ENCODE measurements at regions not wholly inside any gene's neighbourhood (a gene's known extent, or its start where the extent isn't known, plus 50 kb on each side); places are given as distances from the start of the nearest gene placed in this dataset.

- DNase-seq (ENCODE audit: low read depth, low spot score) (no peak), FAIRE-seq (no peak)
- intact Hi-C loops (cut with micrococcal nuclease), result no loop called here
- no peaks in the 10 kb centered on the region for H3K9me1 ChIP-seq (replicated peaks; ENCODE audit: control insufficient read depth, extremely low read depth, insufficient read depth, low read length)
- BruUV-seq (replicated peaks), result no TSS peak
- no peak overlapping the region for H3K4me3 ChIP-seq (replicated peaks in 1 of 3; ENCODE audit: insufficient read depth in 1 of 3, low read depth in 1 of 3, low read length in 3 of 3)
- ChIA-PET CTCF (no interaction called here), POLR2A (no interaction called here)
- H3K36me3 ChIP-seq (ENCODE audit: control insufficient read depth in 2 of 2, extremely low read depth in 1 of 2, insufficient read depth in 2 of 2, low read length in 2 of 2), result no peaks in the 10 kb centered on the region
- no peaks in the 10 kb centered on the region for H4K20me1 ChIP-seq (replicated peaks; ENCODE audit: control insufficient read depth, extremely low read depth, insufficient read depth, low read length)
- H3K27me3 ChIP-seq (ENCODE audit: control insufficient read depth in 2 of 2, insufficient read depth in 2 of 2, low read length in 2 of 2), result peaks cover 0 to 1% of the 10 kb centered on the region in 2 experiments
- no peak overlapping the region for H2AFZ ChIP-seq (ENCODE audit: low read depth, low read length)
- peaks cover 9% of the 10 kb centered on the region for H3K4me1 ChIP-seq (ENCODE audit: control insufficient read depth, extremely low read depth, insufficient read depth, low read length)
- H3K9me3 ChIP-seq (replicated peaks; ENCODE audit: control insufficient read depth, insufficient read depth, low read length), result no peaks in the 10 kb centered on the region
- no peak overlapping the region for H3K9ac ChIP-seq (replicated peaks; ENCODE audit: extremely low read depth, insufficient read depth, low read length)
- no peak overlapping the region for H3K27ac ChIP-seq (ENCODE audit: insufficient read depth, low read depth, low read length)
- dilution Hi-C loops (cut with MboI; ENCODE audit: extremely low pct_ligation_motif_present, low sequenced_read_pairs), result no loop called here
- TF ChIP-seq MYC (IDR thresholded peaks at IDR 0.05; ENCODE audit: low read depth, low read length), result no peak
- no peak for TF ChIP-seq FOS (IDR thresholded peaks at IDR 0.05; ENCODE audit: borderline replicate concordance, insufficient read depth, low read length)
- no peak for TF ChIP-seq MAX (IDR thresholded peaks at IDR 0.05; ENCODE audit: insufficient read depth, insufficient read length)
- no peak overlapping the region for H3K4me2 ChIP-seq (ENCODE audit: insufficient read depth, low read length)
- no peaks in the 10 kb centered on the region for H3K79me2 ChIP-seq (ENCODE audit: control insufficient read depth, insufficient read depth, low read length)
Observed at GRCh38 chr14:58744801-58745394, 107.1 kb downstream of the DACT1 start.

- no peak overlapping the region for H3K4me3 ChIP-seq (replicated peaks in 1 of 3; ENCODE audit: insufficient read depth in 1 of 3, low read depth in 1 of 3, low read length in 3 of 3)
- no peaks in the 10 kb centered on the region for H3K79me2 ChIP-seq (ENCODE audit: control insufficient read depth, insufficient read depth, low read length)
- peaks cover 9% of the 10 kb centered on the region for H3K4me1 ChIP-seq (ENCODE audit: control insufficient read depth, extremely low read depth, insufficient read depth, low read length)
- no peak overlapping the region for H3K9ac ChIP-seq (replicated peaks; ENCODE audit: extremely low read depth, insufficient read depth, low read length)
- H3K36me3 ChIP-seq (ENCODE audit: control insufficient read depth in 2 of 2, extremely low read depth in 1 of 2, insufficient read depth in 2 of 2, low read length in 2 of 2), result no peaks in the 10 kb centered on the region
- intact Hi-C loops (cut with micrococcal nuclease), result no loop called here
- no peak overlapping the region for H2AFZ ChIP-seq (ENCODE audit: low read depth, low read length)
- H3K9me3 ChIP-seq (replicated peaks; ENCODE audit: control insufficient read depth, insufficient read depth, low read length), result no peaks in the 10 kb centered on the region
- H3K9me1 ChIP-seq (replicated peaks; ENCODE audit: control insufficient read depth, extremely low read depth, insufficient read depth, low read length), result no peaks in the 10 kb centered on the region
- FAIRE-seq (no peak), DNase-seq (ENCODE audit: low read depth, low spot score) (no peak)
- CTCF ChIA-PET, result interaction anchor here (0.8 to 1.3 kb wide), 3 partner anchors 13 to 245 kb away, joined by 3 to 7 read pairs (median 3); no protein-coding TSS in a partner anchor
- TF ChIP-seq FOS (IDR thresholded peaks at IDR 0.05; ENCODE audit: borderline replicate concordance, insufficient read depth, low read length) (no peak), CTCF (IDR thresholded peaks at IDR 0.05; ENCODE audit: extremely low read depth in 1 of 2, insufficient read depth in 1 of 2, low read depth in 1 of 2, low read length in 2 of 2) (no peak), MYC (IDR thresholded peaks at IDR 0.05; ENCODE audit: low read depth, low read length) (no peak), MAX (IDR thresholded peaks at IDR 0.05; ENCODE audit: insufficient read depth, insufficient read length) (no peak), JUN (IDR thresholded peaks at IDR 0.05; ENCODE audit: borderline replicate concordance, insufficient read depth, insufficient read length, low read depth) (no peak), GATA2 (IDR thresholded peaks at IDR 0.05; ENCODE audit: insufficient read depth, insufficient read length, low read depth, low read length) (no peak), POLR2A (IDR thresholded peaks at IDR 0.05; ENCODE audit: low read depth, low read length) (no peak), EZH2 (IDR thresholded peaks at IDR 0.05; ENCODE audit: borderline replicate concordance, low read depth, low read length, severe bottlenecking) (no peak), POLR2AphosphoS5 (IDR thresholded peaks at IDR 0.05; ENCODE audit: insufficient read depth, low read depth, low read length) (no peak)
- H4K20me1 ChIP-seq (replicated peaks; ENCODE audit: control insufficient read depth, extremely low read depth, insufficient read depth, low read length), result no peaks in the 10 kb centered on the region
- H3K27me3 ChIP-seq (ENCODE audit: control insufficient read depth in 2 of 2, insufficient read depth in 2 of 2, low read length in 2 of 2), result no peaks in the 10 kb centered on the region
- no TSS peak for BruUV-seq (replicated peaks)
- H3K27ac ChIP-seq (ENCODE audit: insufficient read depth, low read depth, low read length), result no peak overlapping the region
- POLR2A ChIA-PET, result no interaction called here
- dilution Hi-C loops (cut with MboI; ENCODE audit: extremely low pct_ligation_motif_present, low sequenced_read_pairs), result no loop called here
- H3K4me2 ChIP-seq (ENCODE audit: insufficient read depth, low read length), result no peak overlapping the region
Observed at GRCh38 chr14:58746261-58746660, 108.5 kb downstream of the DACT1 start.
